GM21529 (cell line): ENCODE measurements at regions not wholly inside any gene's neighbourhood (a gene's known extent, or its start where the extent isn't known, plus 50 kb on each side); places are given as distances from the start of the nearest gene placed in this dataset.

Source experiments
- ATAC-seq: cut with Tn5 transposase; IDR thresholded peaks from one replicate; pipeline ENCODE4 v1.9.1; 2021; ENCODE audit not compliant: unreplicated experiment

DNA sequence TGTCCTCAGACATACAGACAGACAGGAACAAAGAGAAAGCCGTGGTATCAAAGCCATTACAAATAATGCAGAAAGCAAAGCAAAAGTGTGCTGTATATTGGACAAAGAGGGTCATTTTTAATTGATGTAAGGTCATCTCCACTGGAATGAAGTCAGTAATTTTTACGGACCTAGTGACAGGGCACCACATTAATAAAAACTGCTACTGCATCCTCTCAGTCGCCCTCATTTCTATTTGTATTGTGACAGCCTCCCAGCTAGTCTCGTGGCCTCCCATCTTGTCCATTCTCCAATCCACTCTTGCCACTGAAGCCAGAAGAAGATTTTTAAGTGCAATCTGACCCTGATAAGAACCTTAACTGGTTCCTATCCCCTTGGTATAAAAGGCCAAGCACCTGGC is 132.4 kb downstream of the NUAK1 start:
- ATAC-seq: no peak

GRCh38 chr12:106006940-106007339 is 131.8 kb downstream of the NUAK1 start:
- no peak for ATAC-seq

DNA sequence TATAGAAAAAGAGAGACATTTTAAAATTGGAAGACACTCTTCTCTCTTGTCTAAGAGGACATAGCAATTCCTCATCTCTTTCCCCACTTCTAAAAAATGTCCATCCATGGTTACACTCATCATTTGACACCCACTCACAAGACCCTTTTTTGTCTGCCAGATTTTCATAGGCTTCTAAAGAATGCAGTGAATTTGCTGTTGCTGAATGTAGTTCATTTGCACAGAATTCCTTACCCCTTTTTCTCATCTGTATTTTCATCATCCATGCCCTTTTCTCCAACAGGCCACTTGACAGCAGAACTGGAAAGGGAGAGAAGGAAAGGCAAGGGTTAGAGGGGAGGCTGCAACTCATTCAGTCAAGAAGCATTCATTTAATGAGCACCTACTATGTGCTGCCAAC is 128.0 kb downstream of the NUAK1 start:
- no peak for ATAC-seq
